ENCODE measurements at regions not wholly inside any gene's neighbourhood (a gene's known extent, or its start where the extent isn't known, plus 50 kb on each side); places are given as distances from the start of the nearest gene placed in this dataset.
A peak's percentile ranks its signal among the peaks of the same experiment; 100 is the strongest.

DNA sequence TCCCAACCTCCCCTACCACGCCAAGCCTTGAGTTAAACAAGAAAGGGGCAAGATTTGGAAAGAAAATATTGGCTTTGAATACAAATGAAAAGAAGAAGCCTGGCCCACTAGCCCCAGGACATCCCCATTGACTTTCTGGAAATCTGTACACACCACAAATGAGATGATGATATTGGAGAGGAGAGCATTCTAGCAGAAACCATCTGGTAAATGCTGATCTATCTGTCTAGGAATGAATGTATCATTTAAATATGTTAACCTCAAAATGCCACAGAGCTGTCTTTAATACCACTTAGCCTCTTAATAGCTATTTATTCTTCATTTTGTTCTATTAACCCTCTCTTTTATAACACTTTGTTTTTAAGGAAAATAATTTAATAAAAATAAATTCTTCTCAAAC, 270.2 kb upstream of the PDE4D start (continued):
- TF ChIP-seq MZF1 (tag by site-specific recombination; IDR thresholded peaks at IDR 0.05; ENCODE audit: borderline replicate concordance): no peak
- no peak for TF ChIP-seq ZNF221 (tag by site-specific recombination; IDR thresholded peaks at IDR 0.05; ENCODE audit: borderline replicate concordance)
- TF ChIP-seq ZNF24 (tag by site-specific recombination; IDR thresholded peaks at IDR 0.05): no peak
- no peak for TF ChIP-seq HOXC10 (CRISPR knock-in tag; IDR thresholded peaks at IDR 0.05)
- TF ChIP-seq ZNF777 (tag by site-specific recombination; IDR thresholded peaks at IDR 0.05; ENCODE audit: borderline replicate concordance): no peak
- no peak for TF ChIP-seq ZBTB17 (tag by site-specific recombination; IDR thresholded peaks at IDR 0.05)
- no peak for TF ChIP-seq ZIC2 (tag by site-specific recombination; IDR thresholded peaks at IDR 0.05)
- TF ChIP-seq BCL11B (tag by site-specific recombination; IDR thresholded peaks at IDR 0.05; ENCODE audit: low read depth): no peak
- TF ChIP-seq ZNF302 (tag by site-specific recombination; IDR thresholded peaks at IDR 0.05; ENCODE audit: low read depth): no peak
- TF ChIP-seq ZNF433 (tag by site-specific recombination; IDR thresholded peaks at IDR 0.05; ENCODE audit: low read depth): no peak
- TF ChIP-seq, protein P1, sequence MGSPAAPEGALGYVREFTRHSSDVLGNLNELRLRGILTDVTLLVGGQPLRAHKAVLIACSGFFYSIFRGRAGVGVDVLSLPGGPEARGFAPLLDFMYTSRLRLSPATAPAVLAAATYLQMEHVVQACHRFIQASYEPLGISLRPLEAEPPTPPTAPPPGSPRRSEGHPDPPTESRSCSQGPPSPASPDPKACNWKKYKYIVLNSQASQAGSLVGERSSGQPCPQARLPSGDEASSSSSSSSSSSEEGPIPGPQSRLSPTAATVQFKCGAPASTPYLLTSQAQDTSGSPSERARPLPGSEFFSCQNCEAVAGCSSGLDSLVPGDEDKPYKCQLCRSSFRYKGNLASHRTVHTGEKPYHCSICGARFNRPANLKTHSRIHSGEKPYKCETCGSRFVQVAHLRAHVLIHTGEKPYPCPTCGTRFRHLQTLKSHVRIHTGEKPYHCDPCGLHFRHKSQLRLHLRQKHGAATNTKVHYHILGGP (tag by site-specific recombination; IDR thresholded peaks at IDR 0.05): no peak

DNA sequence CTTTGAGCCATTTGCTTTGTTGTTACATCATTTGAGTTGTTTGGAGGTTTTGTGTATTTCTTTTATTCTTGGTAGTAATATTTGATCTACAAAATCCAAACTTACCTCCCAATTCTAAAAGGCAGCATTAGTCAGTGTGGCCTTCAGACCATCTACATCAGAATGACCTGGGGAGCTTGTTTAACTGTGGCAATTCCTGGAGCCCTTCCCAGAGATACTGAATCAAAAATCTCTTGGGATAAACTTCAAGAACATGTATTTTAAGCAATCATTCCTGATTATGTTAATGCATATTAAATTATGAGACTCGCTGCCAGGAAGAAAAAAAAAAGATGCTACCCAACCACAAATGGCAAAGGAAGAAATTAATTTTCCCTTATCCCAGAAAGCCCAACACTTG, 268.9 kb upstream of the PDE4D start:
- POLR2A ChIA-PET: no interaction called here
- H3K4me3 ChIP-seq (ENCODE audit: low read depth, low read length): no peak overlapping the region
- H3K4me1 ChIP-seq (ENCODE audit: control insufficient read depth, insufficient read depth, low read length): no peaks in the 10 kb centered on the region
- CTCF ChIA-PET: interaction anchor here (0.7 to 1.6 kb wide), 9 partner anchors 8 to 358 kb away, joined by 3 to 9 read pairs (median 4); no protein-coding TSS in a partner anchor
- H3K27ac ChIP-seq (ENCODE audit: extremely low read depth, low read depth, low read length): no peak overlapping the region
- H3K36me3 ChIP-seq (ENCODE audit: control insufficient read depth in 2 of 2, insufficient read depth in 1 of 2, low read length in 2 of 2): no peaks in the 10 kb centered on the region
- H3K9me3 ChIP-seq (ENCODE audit: control insufficient read depth, insufficient read depth, low read depth, low read length): no peaks in the 10 kb centered on the region
- no peak for TF ChIP-seq OSR2 (tag by site-specific recombination; IDR thresholded peaks at IDR 0.05)
- TF ChIP-seq, protein P2, sequence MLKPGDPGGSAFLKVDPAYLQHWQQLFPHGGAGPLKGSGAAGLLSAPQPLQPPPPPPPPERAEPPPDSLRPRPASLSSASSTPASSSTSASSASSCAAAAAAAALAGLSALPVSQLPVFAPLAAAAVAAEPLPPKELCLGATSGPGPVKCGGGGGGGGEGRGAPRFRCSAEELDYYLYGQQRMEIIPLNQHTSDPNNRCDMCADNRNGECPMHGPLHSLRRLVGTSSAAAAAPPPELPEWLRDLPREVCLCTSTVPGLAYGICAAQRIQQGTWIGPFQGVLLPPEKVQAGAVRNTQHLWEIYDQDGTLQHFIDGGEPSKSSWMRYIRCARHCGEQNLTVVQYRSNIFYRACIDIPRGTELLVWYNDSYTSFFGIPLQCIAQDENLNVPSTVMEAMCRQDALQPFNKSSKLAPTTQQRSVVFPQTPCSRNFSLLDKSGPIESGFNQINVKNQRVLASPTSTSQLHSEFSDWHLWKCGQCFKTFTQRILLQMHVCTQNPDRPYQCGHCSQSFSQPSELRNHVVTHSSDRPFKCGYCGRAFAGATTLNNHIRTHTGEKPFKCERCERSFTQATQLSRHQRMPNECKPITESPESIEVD (tag by site-specific recombination; IDR thresholded peaks at IDR 0.05): no peak
- no peak for TF ChIP-seq ZNF843 (tag by site-specific recombination; IDR thresholded peaks at IDR 0.05)
- TF ChIP-seq MYNN (tag by site-specific recombination; IDR thresholded peaks at IDR 0.05; ENCODE audit: borderline replicate concordance): no peak

DNA sequence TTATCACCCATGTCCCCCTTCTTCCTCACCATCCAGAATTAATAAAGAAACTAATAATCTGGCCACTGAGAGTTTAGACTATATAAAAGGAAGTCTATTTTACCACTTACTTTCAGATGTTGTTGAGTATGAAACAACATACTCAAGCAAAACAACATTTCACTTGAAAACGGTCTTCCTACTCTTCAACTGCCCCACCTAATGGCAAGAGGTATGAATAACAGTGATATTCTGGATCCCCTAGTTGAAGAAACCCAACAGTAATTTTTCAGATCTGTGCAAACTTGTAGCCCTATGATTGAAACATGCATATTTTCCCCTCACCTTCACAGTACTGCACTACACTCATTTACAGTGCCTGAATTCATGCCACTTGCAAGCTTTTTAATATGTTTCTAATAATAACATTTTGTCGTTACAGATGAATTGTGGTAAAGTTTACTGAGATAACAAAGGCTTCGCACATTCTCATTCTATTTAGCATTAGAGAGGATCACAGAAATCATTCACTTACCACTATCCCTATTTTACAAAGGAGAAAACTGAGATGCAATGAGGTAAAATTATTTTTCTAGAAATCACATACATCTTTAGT, 267.9 kb upstream of the PDE4D start:
- CTCF ChIA-PET: interaction anchor here (0.6 to 1.3 kb wide), 5 partner anchors 9 to 357 kb away, joined by 3 to 5 read pairs (median 3); no protein-coding TSS in a partner anchor
- POLR2A ChIA-PET: no interaction called here
- Histone ChIP-seq H3K4me3 (ENCODE audit: low read depth, low read length) (no peak overlapping the region), H3K4me1 (ENCODE audit: control insufficient read depth, insufficient read depth, low read length) (no peaks in the 10 kb centered on the region), H3K9me3 (ENCODE audit: control insufficient read depth, insufficient read depth, low read depth, low read length) (no peaks in the 10 kb centered on the region), H3K27ac (ENCODE audit: extremely low read depth, low read depth, low read length) (no peak overlapping the region), H3K36me3 (ENCODE audit: control insufficient read depth in 2 of 2, insufficient read depth in 1 of 2, low read length in 2 of 2) (no peaks in the 10 kb centered on the region)
- TF ChIP-seq ZNF654 (tag by site-specific recombination; IDR thresholded peaks at IDR 0.05; ENCODE audit: low read depth) (peak; percentile 41), GLIS1 (tag by site-specific recombination; IDR thresholded peaks at IDR 0.05) (no peak)

DNA sequence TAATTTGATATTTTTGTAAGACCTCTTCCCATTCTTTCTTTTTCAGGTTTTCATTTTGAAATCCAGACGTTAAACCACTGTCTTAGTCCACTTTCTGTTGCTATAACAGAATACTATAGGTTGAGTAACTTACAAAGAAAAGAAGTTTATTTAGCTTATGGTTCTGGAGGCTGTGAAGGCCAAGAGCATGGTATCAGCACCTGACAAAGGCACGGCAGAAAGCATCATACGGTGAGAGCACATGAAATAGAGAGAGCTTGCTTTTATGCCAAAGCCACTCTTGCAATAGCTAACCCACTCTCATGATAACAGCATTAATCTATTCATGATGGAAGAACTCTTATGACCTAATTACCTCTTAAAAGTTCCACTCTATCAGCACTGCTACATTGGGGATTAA, 255.6 kb upstream of the PDE4D start:
- H3K9me3 ChIP-seq (ENCODE audit: control insufficient read depth, insufficient read depth, low read depth, low read length): no peaks in the 10 kb centered on the region
- CTCF ChIA-PET: interaction anchor here (0.6 kb wide), 1 partner anchor 205 kb away, joined by 5 read pairs; no protein-coding TSS in a partner anchor
- H3K27ac ChIP-seq (ENCODE audit: extremely low read depth, low read depth, low read length): no peak overlapping the region
- no peaks in the 10 kb centered on the region for H3K4me1 ChIP-seq (ENCODE audit: control insufficient read depth, insufficient read depth, low read length)
- H3K36me3 ChIP-seq (ENCODE audit: control insufficient read depth in 2 of 2, insufficient read depth in 1 of 2, low read length in 2 of 2): no peaks in the 10 kb centered on the region
- POLR2A ChIA-PET: no interaction called here
- H3K4me3 ChIP-seq (ENCODE audit: low read depth, low read length): no peak overlapping the region
- TF ChIP-seq KLF7 (tag by site-specific recombination; IDR thresholded peaks at IDR 0.05; ENCODE audit: borderline replicate concordance) (no peak), ZNF133 (tag by site-specific recombination; IDR thresholded peaks at IDR 0.05) (no peak), ZNF830 (tag by site-specific recombination; IDR thresholded peaks at IDR 0.05; ENCODE audit: low read depth) (no peak), ZNF596 (tag by site-specific recombination; IDR thresholded peaks at IDR 0.05) (no peak), KLF1 (tag by site-specific recombination; IDR thresholded peaks at IDR 0.05) (no peak), YY1 (tag by site-specific recombination; IDR thresholded peaks at IDR 0.05) (no peak), GFI1B (tag by site-specific recombination; IDR thresholded peaks at IDR 0.05) (no peak), ZNF558 (tag by site-specific recombination; IDR thresholded peaks at IDR 0.05) (no peak), ZBTB1 (tag by site-specific recombination; IDR thresholded peaks at IDR 0.05) (no peak), ZFP41 (tag by site-specific recombination; IDR thresholded peaks at IDR 0.05; ENCODE audit: borderline replicate concordance) (no peak)
- TF ChIP-seq, protein P3, sequence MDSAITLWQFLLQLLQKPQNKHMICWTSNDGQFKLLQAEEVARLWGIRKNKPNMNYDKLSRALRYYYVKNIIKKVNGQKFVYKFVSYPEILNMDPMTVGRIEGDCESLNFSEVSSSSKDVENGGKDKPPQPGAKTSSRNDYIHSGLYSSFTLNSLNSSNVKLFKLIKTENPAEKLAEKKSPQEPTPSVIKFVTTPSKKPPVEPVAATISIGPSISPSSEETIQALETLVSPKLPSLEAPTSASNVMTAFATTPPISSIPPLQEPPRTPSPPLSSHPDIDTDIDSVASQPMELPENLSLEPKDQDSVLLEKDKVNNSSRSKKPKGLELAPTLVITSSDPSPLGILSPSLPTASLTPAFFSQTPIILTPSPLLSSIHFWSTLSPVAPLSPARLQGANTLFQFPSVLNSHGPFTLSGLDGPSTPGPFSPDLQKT (IDR thresholded peaks at IDR 0.05; ENCODE audit: borderline replicate concordance, low read depth, low read length): no peak
